Cardiac muscle cell (in vitro differentiated cells and primary cell): ENCODE measurements at regions not wholly inside any gene's neighbourhood (a gene's known extent, or its start where the extent isn't known, plus 50 kb on each side); places are given as distances from the start of the nearest gene placed in this dataset.

Source experiments
- DNase-seq, 2 donors: peaks; one replicate each; pipeline versions ENCODE4 v3.0.0 to v3.0.0-alpha.2; 2010 to 2017; ENCODE audit warnings: low read depth in 1 of 2, low spot score in 1 of 2
- H3K27ac ChIP-seq: fragments of 200-600 bp; sonication (generic); 2 replicates; pipeline ENCODE4 v1.5.1; 2016
- H3K27me3 ChIP-seq: fragments of 200-600 bp; sonication (generic); 2 replicates; pipeline ENCODE4 v1.6.0; 2016; ENCODE audit warnings: control low read depth
- H3K36me3 ChIP-seq: fragments of 200-600 bp; sonication (generic); 2 replicates; pipeline ENCODE4 v1.5.1; 2016; ENCODE audit warnings: control low read depth
- H3K4me1 ChIP-seq: fragments of 200-600 bp; sonication (generic); 2 replicates; pipeline ENCODE4 v1.8.1; 2017; ENCODE audit warnings: low read depth, mild to moderate bottlenecking, mixed run types
- H3K4me3 ChIP-seq: fragments of 200-600 bp; sonication (generic); 2 replicates; pipeline ENCODE4 v1.5.1; 2016; ENCODE audit warnings: mild to moderate bottlenecking
- H3K9me3 ChIP-seq: fragments of 200-600 bp; sonication (generic); 2 replicates; pipeline ENCODE4 v1.5.1; 2017; ENCODE audit warnings: low read depth, mild to moderate bottlenecking, control low read depth
- TF ChIP-seq, protein P1 (sequence below): IDR thresholded peaks from 2 replicates; pipeline ENCODE4 v1.5.1; 2012; ENCODE audit warnings: low read depth, mild to moderate bottlenecking, low read length

DNA sequence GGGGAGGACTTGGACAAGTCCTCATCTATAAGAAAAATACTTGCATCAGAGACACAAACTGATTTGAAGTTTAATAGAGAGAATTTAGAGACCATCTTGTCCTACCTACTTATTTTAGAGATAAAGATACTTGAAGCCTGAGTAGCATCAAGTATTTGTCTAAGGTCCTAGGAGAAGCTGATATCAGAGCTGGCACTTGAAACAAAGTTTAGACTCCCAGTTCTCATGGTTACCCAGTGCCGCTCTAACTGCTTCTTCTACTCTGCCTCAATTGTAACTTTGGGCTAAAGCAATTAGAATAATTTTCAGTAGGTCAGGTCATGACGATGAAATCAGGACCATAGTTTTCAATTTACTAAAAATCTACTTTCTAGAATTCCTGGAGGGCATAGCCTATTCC, 123.9 kb upstream of the CADPS start:
- DNase-seq: no peak
- no peaks in the 10 kb centered on the region for H3K36me3 ChIP-seq
- TF ChIP-seq, protein P1, sequence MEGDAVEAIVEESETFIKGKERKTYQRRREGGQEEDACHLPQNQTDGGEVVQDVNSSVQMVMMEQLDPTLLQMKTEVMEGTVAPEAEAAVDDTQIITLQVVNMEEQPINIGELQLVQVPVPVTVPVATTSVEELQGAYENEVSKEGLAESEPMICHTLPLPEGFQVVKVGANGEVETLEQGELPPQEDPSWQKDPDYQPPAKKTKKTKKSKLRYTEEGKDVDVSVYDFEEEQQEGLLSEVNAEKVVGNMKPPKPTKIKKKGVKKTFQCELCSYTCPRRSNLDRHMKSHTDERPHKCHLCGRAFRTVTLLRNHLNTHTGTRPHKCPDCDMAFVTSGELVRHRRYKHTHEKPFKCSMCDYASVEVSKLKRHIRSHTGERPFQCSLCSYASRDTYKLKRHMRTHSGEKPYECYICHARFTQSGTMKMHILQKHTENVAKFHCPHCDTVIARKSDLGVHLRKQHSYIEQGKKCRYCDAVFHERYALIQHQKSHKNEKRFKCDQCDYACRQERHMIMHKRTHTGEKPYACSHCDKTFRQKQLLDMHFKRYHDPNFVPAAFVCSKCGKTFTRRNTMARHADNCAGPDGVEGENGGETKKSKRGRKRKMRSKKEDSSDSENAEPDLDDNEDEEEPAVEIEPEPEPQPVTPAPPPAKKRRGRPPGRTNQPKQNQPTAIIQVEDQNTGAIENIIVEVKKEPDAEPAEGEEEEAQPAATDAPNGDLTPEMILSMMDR: no peak
- H3K27ac ChIP-seq: no peak overlapping the region
- no peaks in the 10 kb centered on the region for H3K9me3 ChIP-seq
- H3K4me1 ChIP-seq: no peaks in the 10 kb centered on the region
- no peak overlapping the region for H3K4me3 ChIP-seq
- no peaks in the 10 kb centered on the region for H3K27me3 ChIP-seq

- Histone ChIP-seq H3K4me3 (no peak overlapping the region), H3K4me1 (no peaks in the 10 kb centered on the region), H3K27ac (no peak overlapping the region), H3K9me3 (no peaks in the 10 kb centered on the region), H3K27me3 (no peaks in the 10 kb centered on the region), H3K36me3 (no peaks in the 10 kb centered on the region)
- TF ChIP-seq, protein P1: no peak
- no peak for DNase-seq
Observed at GRCh38 chr3:62999791-63000190, 124.6 kb upstream of the CADPS start.

DNA sequence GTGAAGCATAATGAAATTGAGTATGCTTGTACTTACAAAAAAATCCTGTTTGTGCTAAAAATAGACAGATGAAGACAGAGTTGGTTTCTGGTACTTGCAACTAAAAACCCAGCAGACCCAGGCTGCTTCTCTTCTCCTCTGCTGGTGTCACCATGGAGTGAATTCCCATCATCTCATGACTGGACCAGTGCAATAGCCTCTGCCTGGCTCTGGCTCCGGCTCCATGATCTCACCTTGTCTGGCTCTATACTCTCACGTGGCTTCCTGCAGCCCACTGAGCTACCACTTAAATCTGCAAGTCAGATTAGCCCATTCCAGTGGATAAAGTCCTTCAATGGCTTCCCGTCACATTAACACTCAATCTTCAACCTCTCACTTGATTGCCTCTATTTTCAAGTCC, 129.2 kb upstream of the CADPS start:
- no peaks in the 10 kb centered on the region for H3K27me3 ChIP-seq
- no peaks in the 10 kb centered on the region for H3K9me3 ChIP-seq
- TF ChIP-seq, protein P1: no peak
- H3K27ac ChIP-seq: no peak overlapping the region
- no peak for DNase-seq
- no peak overlapping the region for H3K4me3 ChIP-seq
- no peaks in the 10 kb centered on the region for H3K4me1 ChIP-seq
- no peaks in the 10 kb centered on the region for H3K36me3 ChIP-seq

DNA sequence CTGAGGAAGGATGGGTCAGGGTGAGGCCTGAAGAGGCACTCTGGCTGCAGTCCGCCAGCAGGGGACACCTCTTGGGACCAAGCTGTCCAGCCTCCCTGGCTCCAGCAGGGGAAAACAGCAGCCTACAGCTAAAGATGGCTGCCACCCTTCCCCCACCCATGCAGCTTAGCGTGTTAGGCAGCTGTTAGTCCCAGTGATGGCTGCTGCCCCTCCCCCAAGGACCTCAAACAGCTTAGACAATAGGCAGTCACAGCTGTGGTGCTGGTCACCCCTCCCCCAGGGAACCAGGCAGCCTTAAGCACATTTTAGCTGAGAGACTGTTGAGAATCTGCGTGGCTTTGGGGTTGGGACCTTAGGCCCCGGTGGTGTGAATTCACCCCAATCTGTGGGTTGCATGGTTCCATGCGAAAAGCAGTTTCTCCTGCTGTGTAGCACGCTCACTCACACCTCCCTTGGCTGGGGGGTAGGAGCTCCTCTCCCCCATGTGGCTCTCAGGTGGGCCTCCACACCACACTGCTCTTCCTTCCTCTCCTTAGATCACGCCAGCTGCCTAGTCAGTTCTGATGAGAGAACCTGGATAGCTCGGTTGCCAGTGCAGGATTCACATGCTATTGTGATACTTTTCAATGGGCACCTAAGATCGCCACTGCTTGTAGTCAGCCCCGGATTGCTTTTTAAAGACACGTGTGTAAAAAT, 140.5 kb upstream of the CADPS start:
- Histone ChIP-seq H3K27ac (no peak overlapping the region), H3K27me3 (no peaks in the 10 kb centered on the region), H3K4me3 (no peak overlapping the region)

GRCh38 chr3:63022114-63022513, 146.9 kb upstream of the CADPS start:
- Histone ChIP-seq H3K27ac (no peak overlapping the region), H3K9me3 (no peaks in the 10 kb centered on the region), H3K36me3 (no peaks in the 10 kb centered on the region), H3K4me1 (peaks cover 8% of the 10 kb centered on the region), H3K4me3 (no peak overlapping the region), H3K27me3 (no peaks in the 10 kb centered on the region)
- no peak for DNase-seq
- TF ChIP-seq, protein P1: no peak

More for the DNA sequence above, 140.5 kb upstream of the CADPS start:
- peak in 1 of 2 donors; percentile 42 for DNase-seq
- TF ChIP-seq, protein P1: no peak
- Histone ChIP-seq H3K4me1 (no peaks in the 10 kb centered on the region), H3K36me3 (no peaks in the 10 kb centered on the region), H3K9me3 (no peaks in the 10 kb centered on the region)
